ENCODE measurements at regions not wholly inside any gene's neighbourhood (a gene's known extent, or its start where the extent isn't known, plus 50 kb on each side); places are given as distances from the start of the nearest gene placed in this dataset.

DNA sequence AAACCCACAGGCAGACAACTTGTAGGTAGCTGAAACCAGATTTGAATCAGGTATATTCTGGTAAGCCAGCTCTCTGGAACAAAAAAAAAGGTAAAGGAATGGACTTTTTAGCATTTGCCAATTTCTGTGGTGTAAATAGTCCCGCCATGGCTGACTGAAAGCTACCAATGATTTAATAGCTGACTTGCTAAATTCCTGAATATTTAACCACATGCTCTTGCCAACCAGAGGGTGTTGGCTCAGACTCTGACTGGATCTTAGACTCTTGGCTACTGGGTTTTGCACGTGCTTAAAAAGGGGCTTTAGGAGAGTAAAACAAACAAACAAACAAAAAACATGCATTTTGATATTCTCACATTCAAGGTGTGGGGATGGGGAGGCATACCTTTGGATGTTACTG, 600.0 kb upstream of the CDH4 start:
- Histone ChIP-seq H3K9me3 (peaks cover 6% of the 10 kb centered on the region; the same call in 1 of the 3 replicates), H3K4me2 (no peak overlapping the region), H3K27ac (no peak overlapping the region), H3K4me3 (no peak overlapping the region), H3K4me1 (no peaks in the 10 kb centered on the region)
- WGBS (ENCODE audit: missing lambda C conversion rate), result 2% methylated on average over 2 of the region's 2 CpGs
- TF ChIP-seq CEBPB (IDR thresholded peaks at IDR 0.05), result no peak
- DNase-seq (ENCODE audit: low read depth in 1 of 2, low spot score in 1 of 2) (no peak), ATAC-seq (no peak), FAIRE-seq (no peak)
- CTCF ChIA-PET, result interaction anchor here (0.7 to 1.2 kb wide), 2 partner anchors 8 to 514 kb away, joined by 3 to 4 read pairs; no protein-coding TSS in a partner anchor
- POLR2A ChIA-PET, result no interaction called here

- no peak overlapping the region for H3K4me3 ChIP-seq
- H3K4me2 ChIP-seq, result no peak overlapping the region
- TF ChIP-seq ZFP36 (IDR thresholded peaks at IDR 0.05; ENCODE audit: borderline replicate concordance, partially characterized antibody) (no peak), PBX3 (IDR thresholded peaks at IDR 0.05) (no peak), POLR2A (IDR thresholded peaks at IDR 0.05; ENCODE audit: low read length) (no peak), POLR2AphosphoS2 (conservative IDR thresholded peaks at IDR 0.05; ENCODE audit: low read length) (no peak), RCOR1 (IDR thresholded peaks at IDR 0.05; ENCODE audit: low read depth, low read length) (no peak), ESRRA (IDR thresholded peaks at IDR 0.05; ENCODE audit: borderline replicate concordance, low read length) (no peak), SMC3 (IDR thresholded peaks at IDR 0.05) (no peak), EHF (CRISPR knock-in tag; IDR thresholded peaks at IDR 0.05) (no peak), JUN (IDR thresholded peaks at IDR 0.05) (no peak), HMGXB4 (CRISPR knock-in tag; IDR thresholded peaks at IDR 0.05; ENCODE audit: borderline replicate concordance) (no peak), KDM5A (IDR thresholded peaks at IDR 0.05) (no peak), CHD2 (IDR thresholded peaks at IDR 0.05; ENCODE audit: low read length, partially characterized antibody) (no peak), EHMT2 (IDR thresholded peaks at IDR 0.05; ENCODE audit: low read depth) (no peak), TFCP2L1 (CRISPR knock-in tag; IDR thresholded peaks at IDR 0.05) (no peak), KDM1A (IDR thresholded peaks at IDR 0.05; ENCODE audit: low read depth) (no peak)
- TF ChIP-seq, protein P1, sequence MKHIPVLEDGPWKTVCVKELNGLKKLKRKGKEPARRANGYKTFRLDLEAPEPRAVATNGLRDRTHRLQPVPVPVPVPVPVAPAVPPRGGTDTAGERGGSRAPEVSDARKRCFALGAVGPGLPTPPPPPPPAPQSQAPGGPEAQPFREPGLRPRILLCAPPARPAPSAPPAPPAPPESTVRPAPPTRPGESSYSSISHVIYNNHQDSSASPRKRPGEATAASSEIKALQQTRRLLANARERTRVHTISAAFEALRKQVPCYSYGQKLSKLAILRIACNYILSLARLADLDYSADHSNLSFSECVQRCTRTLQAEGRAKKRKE (CRISPR knock-in tag; IDR thresholded peaks at IDR 0.05; ENCODE audit: low read depth), result no peak
- WGBS (ENCODE audit: missing lambda C conversion rate), result 2% methylated on average over 3 of the region's 4 CpGs
- ATAC-seq (no peak), FAIRE-seq (no peak), DNase-seq (ENCODE audit: low read depth in 1 of 2, low spot score in 1 of 2) (no peak)
- no peaks in the 10 kb centered on the region for H3K4me1 ChIP-seq
- 0 out of 3 replicates have a peak, but pooled peaks cover 3% of the 10 kb centered on the region for H3K9me3 ChIP-seq
- CTCF ChIA-PET, result interaction anchor here (1.2 kb wide), 1 partner anchor 9 kb away, joined by 4 read pairs; no protein-coding TSS in a partner anchor
- POLR2A ChIA-PET, result no interaction called here
- no peak overlapping the region for H3K27ac ChIP-seq
Measured at GRCh38 chr20:60652615-60653014, 599.4 kb upstream of the CDH4 start.

DNA sequence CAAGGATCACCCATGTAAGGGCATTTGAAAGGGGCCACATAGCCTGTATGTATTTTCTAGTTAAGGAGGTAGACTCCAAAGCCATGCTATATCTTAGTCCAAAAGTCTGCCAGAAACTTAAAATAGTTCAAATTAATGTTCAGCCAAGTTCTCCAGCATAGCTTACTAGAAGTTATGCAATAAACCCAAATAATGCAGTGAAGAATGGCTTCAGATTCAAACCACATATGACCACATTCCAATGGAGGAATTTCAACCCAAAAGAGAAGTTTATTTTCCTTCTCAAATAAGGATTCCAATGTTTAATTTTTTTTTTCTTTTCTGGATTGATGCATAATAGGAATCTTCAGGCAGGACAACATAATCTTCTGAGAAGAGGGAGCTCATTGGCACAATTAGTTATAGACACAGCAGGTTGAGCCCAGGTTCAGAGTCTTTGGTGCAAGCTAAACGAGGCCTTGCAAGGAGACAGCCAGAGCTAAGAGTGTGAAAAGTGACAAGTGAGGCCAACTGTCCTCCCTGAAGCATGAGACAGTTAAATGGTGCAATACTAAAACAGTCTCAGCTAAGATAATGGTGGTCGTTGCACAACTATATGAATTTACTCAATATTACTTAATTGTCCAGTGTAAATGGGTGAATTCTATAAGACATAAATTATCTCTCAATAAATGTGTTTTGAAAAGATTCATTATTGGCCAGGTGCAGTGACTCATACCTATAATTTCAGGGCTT, 598.8 kb upstream of the CDH4 start:
- Histone ChIP-seq H3K4me3 (no peak overlapping the region), H3K9me3 (0 out of 3 replicates have a peak, but pooled peaks cover 3% of the 10 kb centered on the region), H3K27ac (no peak overlapping the region), H3K4me2 (no peak overlapping the region), H3K4me1 (no peaks in the 10 kb centered on the region)
- 3% methylated on average over 2 of the region's 2 CpGs for WGBS (ENCODE audit: missing lambda C conversion rate)
- TF ChIP-seq HEYL (CRISPR knock-in tag; IDR thresholded peaks at IDR 0.05), result no peak
- no peak for TF ChIP-seq RARB (CRISPR knock-in tag; IDR thresholded peaks at IDR 0.05)
- TF ChIP-seq HOXB13 (CRISPR knock-in tag; IDR thresholded peaks at IDR 0.05; ENCODE audit: low read depth), result no peak
- no peak for TF ChIP-seq HOXB5 (CRISPR knock-in tag; IDR thresholded peaks at IDR 0.05)
- TF ChIP-seq, protein P2, sequence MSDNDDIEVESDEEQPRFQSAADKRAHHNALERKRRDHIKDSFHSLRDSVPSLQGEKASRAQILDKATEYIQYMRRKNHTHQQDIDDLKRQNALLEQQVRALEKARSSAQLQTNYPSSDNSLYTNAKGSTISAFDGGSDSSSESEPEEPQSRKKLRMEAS (IDR thresholded peaks at IDR 0.05), result no peak
- TF ChIP-seq HMGXB4 (CRISPR knock-in tag; IDR thresholded peaks at IDR 0.05; ENCODE audit: borderline replicate concordance), result no peak
- TF ChIP-seq BCL3 (IDR thresholded peaks at IDR 0.05), result no peak
- no peak for TF ChIP-seq RNF2 (IDR thresholded peaks at IDR 0.05; ENCODE audit: borderline replicate concordance, low read depth)
- no peak for TF ChIP-seq BHLHE40 (IDR thresholded peaks at IDR 0.05; ENCODE audit: low read depth, low read length)
- no peak for TF ChIP-seq NR3C1 (IDR thresholded peaks at IDR 0.05)
- ChIA-PET POLR2A (no interaction called here), CTCF (interaction anchor here (1.2 kb wide), 1 partner anchor 9 kb away, joined by 4 read pairs; no protein-coding TSS in a partner anchor)
- FAIRE-seq (no peak), DNase-seq (ENCODE audit: low read depth in 1 of 2, low spot score in 1 of 2) (no peak), ATAC-seq (no peak)
